Activated CD4-positive, alpha-beta T cell treated with anti-CD3 and anti-CD28 coated beads, Interleukin-2, amount 50 U/mL, for 24 hours (primary cell): ENCODE measurements at regions not wholly inside any gene's neighbourhood (a gene's known extent, or its start where the extent isn't known, plus 50 kb on each side); places are given as distances from the start of the nearest gene placed in this dataset.

Experiments used
- DNase-seq, 2 donors: peaks; one replicate each; pipeline ENCODE4 v3.0.0-alpha.2; 2020; ENCODE audit warnings: low read depth in 1 of 2, low spot score in 1 of 2

- DNase-seq: no peak
These were observed 285.7 kb upstream of the ANKRD55 start for GRCh38 chr5:56518820-56519219.

GRCh38 chr5:56517011-56517416, 283.9 kb upstream of the ANKRD55 start:
- no peak for DNase-seq

GRCh38 chr5:56516441-56516840, 283.3 kb upstream of the ANKRD55 start:
- no peak for DNase-seq

GRCh38 chr5:56516035-56516434, 282.9 kb upstream of the ANKRD55 start:
- no peak for DNase-seq

GRCh38 chr5:56515011-56515410, 281.9 kb upstream of the ANKRD55 start:
- no peak for DNase-seq

- DNase-seq: no peak
These were observed 281.1 kb upstream of the ANKRD55 start for GRCh38 chr5:56514245-56514644.

GRCh38 chr5:56513141-56513540, 280.0 kb upstream of the ANKRD55 start:
- DNase-seq: no peak

- no peak for DNase-seq
These were observed 279.3 kb upstream of the ANKRD55 start for GRCh38 chr5:56512313-56512996.

GRCh38 chr5:56511326-56511841, 278.3 kb upstream of the ANKRD55 start:
- no peak for DNase-seq

GRCh38 chr5:56508249-56508648, 275.1 kb upstream of the ANKRD55 start:
- DNase-seq: no peak

GRCh38 chr5:56507351-56507930, 274.3 kb upstream of the ANKRD55 start:
- DNase-seq: no peak

GRCh38 chr5:56506211-56506965, 273.3 kb upstream of the ANKRD55 start:
- DNase-seq: no peak

GRCh38 chr5:56503929-56504328, 270.8 kb upstream of the ANKRD55 start:
- DNase-seq: no peak

GRCh38 chr5:56501781-56502557, 268.8 kb upstream of the ANKRD55 start:
- DNase-seq: no peak

GRCh38 chr5:56499901-56500300, 266.8 kb upstream of the ANKRD55 start:
- DNase-seq: no peak

- no peak for DNase-seq
These were observed 266.4 kb upstream of the ANKRD55 start for GRCh38 chr5:56499491-56499890.

- DNase-seq: no peak
These were observed 265.7 kb upstream of the ANKRD55 start for GRCh38 chr5:56498759-56499395.

- DNase-seq: no peak
These were observed 263.5 kb upstream of the ANKRD55 start for GRCh38 chr5:56496581-56497063.

- DNase-seq: no peak
These were observed 261.2 kb upstream of the ANKRD55 start for GRCh38 chr5:56494300-56494731.

- DNase-seq: no peak
These were observed 260.6 kb upstream of the ANKRD55 start for GRCh38 chr5:56493766-56494165.

GRCh38 chr5:56493308-56493707, 260.2 kb upstream of the ANKRD55 start:
- DNase-seq: no peak
